Muscle of leg (tissue), 3 donors: ENCODE measurements at regions not wholly inside any gene's neighbourhood (a gene's known extent, or its start where the extent isn't known, plus 50 kb on each side); places are given as distances from the start of the nearest gene placed in this dataset.
"Not testable (repeated sequence)": the region's sequence is repeated elsewhere in the genome, so short reads cannot be mapped to it uniquely, and the experiment has no call there.

ENCODE experiments used
- DNase-seq: peaks from one replicate; pipeline ENCODE4 v3.0.0; 2013
- H3K27ac ChIP-seq: one replicate; pipeline ENCODE4 v1.5.1; 2013; ENCODE audit warnings: mild to moderate bottlenecking, low read length, control low read depth
- H3K27me3 ChIP-seq: one replicate; pipeline ENCODE4 v1.6.1; 2013; ENCODE audit warnings: low read length; ENCODE audit not compliant: control insufficient read depth, insufficient read depth
- H3K36me3 ChIP-seq: one replicate; pipeline ENCODE4 v1.6.1; 2013; ENCODE audit warnings: low read length; ENCODE audit not compliant: control insufficient read depth, insufficient read depth
- H3K4me1 ChIP-seq: one replicate; pipeline ENCODE4 v1.6.1; 2013; ENCODE audit warnings: low read length; ENCODE audit not compliant: control insufficient read depth, insufficient read depth
- H3K4me3 ChIP-seq: one replicate; pipeline ENCODE4 v1.5.1; 2013; ENCODE audit warnings: low read length, control low read depth
- H3K9me3 ChIP-seq: replicated peaks from 2 replicates; pipeline ENCODE4 v1.6.1; 2013; ENCODE audit warnings: low read depth, low read length; ENCODE audit not compliant: control insufficient read depth
- WGBS: methylation state at CpG from one replicate; pipeline ENCODE4 v1.1.5; 2013; ENCODE audit warnings: missing lambda C conversion rate; ENCODE audit not compliant: insufficient coverage; 5-methylcytosine and 5-hydroxymethylcytosine counted together

- H3K9me3 ChIP-seq, H3K27me3 ChIP-seq, H3K36me3 ChIP-seq, H3K4me3 ChIP-seq, H3K27ac ChIP-seq, DNase-seq, H3K4me1 ChIP-seq: not testable (repeated sequence)
- 55% methylated on average over 4 of the region's 4 CpGs for WGBS
Measured at GRCh38 chr20:29533566-29534177, 1723.8 kb upstream of the DEFB115 start.

DNA sequence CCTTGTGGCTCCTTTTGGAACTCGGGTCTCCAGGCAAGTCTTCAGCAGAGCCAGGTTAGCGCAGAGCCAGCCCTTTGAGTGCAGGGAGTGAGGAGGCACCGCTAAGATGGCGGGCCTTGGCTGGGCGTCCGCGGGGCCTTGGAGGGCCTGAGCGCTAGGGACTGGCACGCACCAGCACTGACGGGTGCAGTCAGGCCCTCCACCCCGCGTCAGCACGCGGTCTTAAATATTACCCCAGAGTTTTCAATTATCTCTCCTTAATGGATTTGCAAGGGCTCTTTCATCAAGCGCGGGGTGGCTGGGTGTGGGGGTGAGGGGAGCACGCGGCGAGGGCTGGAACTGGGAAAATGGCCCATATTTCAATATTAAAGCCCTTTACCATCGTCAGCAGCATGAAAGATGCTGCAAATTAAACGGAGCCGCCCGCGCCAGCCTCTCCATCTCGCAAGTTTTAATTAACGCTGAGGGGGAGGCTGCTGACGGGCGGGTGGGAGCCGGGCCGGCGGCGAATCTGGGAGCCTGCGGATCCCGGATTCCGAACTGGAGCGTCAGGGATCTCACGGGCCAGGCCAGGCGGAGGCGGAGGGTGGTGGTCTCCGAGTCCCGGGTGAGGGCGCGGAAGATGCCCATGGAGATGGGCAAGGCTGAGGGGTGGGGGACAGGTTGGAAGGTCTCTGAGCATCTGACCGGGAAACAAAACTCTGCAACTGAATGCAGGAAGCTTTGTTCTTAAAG is 1690.4 kb upstream of the DEFB115 start:
- H3K4me3 ChIP-seq, H3K4me1 ChIP-seq, H3K27ac ChIP-seq, DNase-seq, H3K9me3 ChIP-seq, H3K27me3 ChIP-seq, H3K36me3 ChIP-seq: not testable (repeated sequence)
- WGBS: 66% methylated on average over 28 of the region's 44 CpGs

DNA sequence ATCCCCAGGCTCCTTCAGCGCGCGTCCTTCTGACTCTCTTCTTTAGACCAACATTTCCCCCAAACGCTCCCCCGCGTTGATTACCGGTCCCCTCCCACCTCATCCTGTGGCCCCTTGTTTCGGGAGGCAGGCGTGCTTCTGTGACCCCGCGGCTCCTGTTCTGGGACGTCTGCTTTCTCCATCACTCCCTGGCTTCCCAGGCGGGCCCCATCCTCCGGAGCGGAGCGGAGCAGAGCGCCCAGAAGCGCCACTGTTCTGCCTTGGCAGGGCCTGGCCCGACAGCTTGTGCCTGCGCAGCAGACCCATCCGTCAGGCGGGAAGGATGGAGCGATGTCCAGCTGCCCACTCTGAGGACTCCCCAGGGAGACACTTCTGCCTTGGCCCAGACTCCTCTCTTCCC is 1689.8 kb upstream of the DEFB115 start:
- not testable (repeated sequence) for H3K27me3 ChIP-seq, H3K4me1 ChIP-seq, H3K9me3 ChIP-seq, H3K4me3 ChIP-seq, DNase-seq, H3K27ac ChIP-seq, H3K36me3 ChIP-seq
- 75% methylated on average over 16 of the region's 23 CpGs for WGBS

DNA sequence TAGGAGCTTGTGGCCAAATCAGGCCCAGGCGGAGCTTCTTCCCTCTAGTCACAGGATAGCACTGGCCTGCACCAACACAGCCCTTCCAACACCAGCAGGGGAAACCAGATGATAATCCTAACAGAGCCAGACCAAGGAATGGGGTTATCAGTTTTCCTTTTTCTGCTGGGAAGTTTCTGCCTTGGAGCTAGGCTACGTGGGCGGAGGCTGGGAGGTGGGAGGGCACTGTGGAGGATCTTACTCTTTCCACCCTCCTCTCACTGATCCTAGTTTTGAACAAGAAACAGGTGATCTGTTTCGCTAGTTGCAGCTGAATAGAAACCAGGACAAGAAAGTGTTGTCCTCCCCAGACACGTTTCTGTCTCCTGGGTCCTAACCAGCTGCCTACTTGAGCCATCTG is 1687.3 kb upstream of the DEFB115 start:
- not testable (repeated sequence) for H3K36me3 ChIP-seq, H3K4me3 ChIP-seq, H3K4me1 ChIP-seq, H3K9me3 ChIP-seq, DNase-seq, H3K27ac ChIP-seq, H3K27me3 ChIP-seq
- WGBS: no CpG with 5 or more reads among the region's 5 CpGs

DNA sequence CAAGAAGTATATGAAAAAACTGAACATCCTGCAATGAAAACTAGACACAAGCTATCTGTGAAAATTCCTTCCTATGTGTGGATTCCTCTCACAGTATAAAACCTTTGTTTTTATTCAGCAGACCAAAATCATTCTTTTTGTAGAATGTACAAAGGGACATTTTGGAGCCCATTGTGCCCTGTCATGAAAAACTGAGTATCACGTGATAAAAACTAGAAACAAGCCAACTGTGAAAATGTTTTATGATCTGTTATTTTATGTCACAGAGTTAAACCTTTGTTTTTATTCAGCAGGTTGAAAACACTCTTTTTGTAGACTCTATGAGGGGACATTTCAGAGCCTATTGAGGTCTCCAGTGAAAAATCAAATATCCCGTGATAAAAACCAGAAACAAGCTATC is 1667.9 kb upstream of the DEFB115 start:
- not testable (repeated sequence) for H3K36me3 ChIP-seq, DNase-seq, H3K27ac ChIP-seq, H3K27me3 ChIP-seq, H3K4me1 ChIP-seq, H3K9me3 ChIP-seq, H3K4me3 ChIP-seq
- WGBS: no CpG with 5 or more reads among the region's 2 CpGs

DNA sequence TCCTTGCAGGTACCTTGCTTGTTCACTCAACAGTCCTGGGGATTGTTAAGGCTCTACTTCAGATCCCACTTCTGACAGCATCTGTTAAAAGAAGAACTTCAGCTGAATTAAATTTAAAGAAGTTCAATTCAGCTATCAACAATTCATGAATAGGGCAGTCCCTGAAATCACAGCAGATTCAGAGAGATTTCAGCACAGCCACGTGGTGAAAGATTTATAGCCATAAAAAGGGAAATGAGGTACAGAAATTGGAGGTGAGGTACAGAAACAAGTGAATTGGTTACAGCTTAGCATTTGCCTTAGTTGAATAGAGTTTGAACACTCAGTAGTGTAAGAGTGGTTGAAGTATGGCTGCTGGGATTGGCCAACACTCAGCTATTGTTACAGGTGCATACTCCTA is 1653.3 kb upstream of the DEFB115 start:
- H3K4me3 ChIP-seq, H3K27me3 ChIP-seq, H3K36me3 ChIP-seq, H3K27ac ChIP-seq, H3K9me3 ChIP-seq, DNase-seq, H3K4me1 ChIP-seq: not testable (repeated sequence)
- WGBS: 0% methylated on average over 1 of the region's 1 CpG

DNA sequence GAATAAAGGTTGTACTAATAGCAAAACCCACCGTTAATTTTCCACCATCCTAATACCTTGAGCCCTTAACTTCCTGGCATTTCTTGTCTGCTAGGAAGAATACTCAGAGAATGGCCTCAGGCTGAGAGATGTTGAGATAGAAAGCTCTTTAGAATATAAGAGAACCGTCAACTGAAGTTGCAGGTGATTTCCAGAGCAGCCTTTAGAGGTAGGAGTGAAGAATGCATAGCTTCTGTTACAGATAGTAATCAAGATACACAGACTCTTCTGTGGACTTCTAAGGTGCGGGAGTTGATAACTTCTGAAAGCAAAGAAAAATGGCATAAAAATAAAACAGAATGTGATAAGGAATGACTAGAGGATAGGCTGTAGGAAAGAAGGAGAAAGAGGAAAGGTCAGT is 1651.3 kb upstream of the DEFB115 start:
- H3K27ac ChIP-seq, H3K9me3 ChIP-seq, DNase-seq, H3K4me3 ChIP-seq, H3K36me3 ChIP-seq, H3K27me3 ChIP-seq, H3K4me1 ChIP-seq: not testable (repeated sequence)
- no CpG with 5 or more reads among the region's 3 CpGs for WGBS

DNA sequence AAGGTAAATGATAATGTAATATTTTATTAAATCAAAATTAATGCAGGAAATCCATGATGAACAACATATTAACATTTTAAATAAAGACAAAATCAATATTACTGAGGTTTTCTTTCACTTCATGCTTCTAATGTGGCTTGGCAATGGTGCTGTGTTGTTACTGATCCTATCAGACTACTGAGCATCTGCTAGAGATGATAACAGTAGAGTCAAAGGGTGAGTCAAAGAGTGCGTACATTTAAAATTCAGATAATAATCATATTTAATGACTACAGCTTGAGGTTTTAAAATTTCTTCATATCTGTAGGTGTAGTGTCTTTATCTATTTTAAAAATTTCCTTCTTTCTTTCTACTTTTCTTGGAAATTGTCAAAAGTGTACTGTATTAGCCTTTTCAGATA is 1628.1 kb upstream of the DEFB115 start:
- H3K9me3 ChIP-seq, H3K4me3 ChIP-seq, H3K27me3 ChIP-seq, DNase-seq, H3K27ac ChIP-seq, H3K36me3 ChIP-seq, H3K4me1 ChIP-seq: not testable (repeated sequence)
- no CpG with 5 or more reads among the region's 1 CpG for WGBS
